Spinal cord (tissue), 9 donors: ENCODE measurements at regions not wholly inside any gene's neighbourhood (a gene's known extent, or its start where the extent isn't known, plus 50 kb on each side); places are given as distances from the start of the nearest gene placed in this dataset.
"Not testable (repeated sequence)": the region's sequence is repeated elsewhere in the genome, so short reads cannot be mapped to it uniquely, and the experiment has no call there.

ENCODE experiments used
- DNase-seq, 6 donors: peaks; one replicate each; pipeline versions ENCODE4 v3.0.0 to v3.0.0-alpha.2; 2013 to 2015; ENCODE audit warnings: low spot score in 6 of 6, low read depth in 4 of 6
- H3K27ac ChIP-seq: one replicate; pipeline ENCODE4 v1.5.1; 2013; ENCODE audit warnings: low read depth, low read length, control low read depth
- H3K27me3 ChIP-seq: one replicate; pipeline ENCODE4 v1.6.1; 2013; ENCODE audit warnings: low read length; ENCODE audit not compliant: control insufficient read depth, insufficient read depth
- H3K36me3 ChIP-seq: one replicate; pipeline ENCODE4 v1.6.1; 2013; ENCODE audit warnings: low read length; ENCODE audit not compliant: control insufficient read depth, insufficient read depth
- H3K4me1 ChIP-seq: one replicate; pipeline ENCODE4 v1.6.1; 2013; ENCODE audit warnings: low read length; ENCODE audit not compliant: control insufficient read depth, insufficient read depth
- H3K4me3 ChIP-seq: one replicate; pipeline ENCODE4 v1.5.1; 2013; ENCODE audit warnings: low read depth, low read length, control low read depth
- H3K9me3 ChIP-seq: one replicate; pipeline ENCODE4 v1.6.1; 2013; ENCODE audit warnings: low read length; ENCODE audit not compliant: control insufficient read depth, insufficient read depth
- WGBS: methylation state at CpG from one replicate; pipeline ENCODE4 v1.1.5; 2013; ENCODE audit warnings: missing lambda C conversion rate; ENCODE audit not compliant: insufficient coverage; 5-methylcytosine and 5-hydroxymethylcytosine counted together
- donor health status: healthy.

DNA sequence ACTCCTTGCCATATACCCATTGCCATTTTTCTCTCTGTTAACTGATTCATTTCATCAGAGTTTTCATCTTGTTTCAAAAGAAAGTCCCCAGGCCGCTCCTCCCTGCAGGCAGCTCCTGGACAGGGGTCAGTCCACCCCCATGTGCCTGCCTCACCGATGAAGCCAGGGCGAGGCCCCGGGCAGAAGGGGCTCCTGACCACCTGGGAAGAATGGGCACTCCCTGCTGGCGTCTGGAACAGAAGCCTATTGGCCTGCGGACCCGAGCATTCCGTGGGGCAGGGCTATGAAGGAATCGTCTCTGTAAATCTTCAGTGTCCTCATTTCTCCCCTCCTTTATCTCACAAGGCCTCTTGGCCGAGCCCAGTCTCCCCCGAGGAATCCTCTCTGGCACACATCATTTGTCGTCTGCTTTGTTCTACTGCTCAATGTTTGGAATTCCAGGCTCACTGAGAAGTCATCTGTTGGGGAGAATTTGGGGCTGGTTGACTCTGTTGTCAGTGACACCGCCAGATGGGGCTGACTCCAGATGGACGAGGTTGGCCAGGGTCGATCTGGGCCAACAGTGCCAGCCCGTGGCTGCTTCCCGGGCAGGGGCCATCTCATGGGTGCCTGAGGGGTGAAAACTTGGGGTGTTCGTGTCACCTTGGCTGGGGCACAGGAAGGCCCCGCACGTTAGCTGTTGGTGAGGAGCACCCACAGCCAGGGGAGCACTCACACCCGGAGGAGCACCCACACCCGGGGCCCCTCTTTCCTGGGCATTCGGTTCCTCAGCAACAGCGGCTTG, 183.9 kb downstream of the BANP start:
- not testable (repeated sequence) for DNase-seq, H3K4me1 ChIP-seq, H3K36me3 ChIP-seq, H3K9me3 ChIP-seq, H3K27ac ChIP-seq, H3K4me3 ChIP-seq, H3K27me3 ChIP-seq
- 67% methylated on average over 15 of the region's 24 CpGs for whole genome bisulfite sequencing

DNA sequence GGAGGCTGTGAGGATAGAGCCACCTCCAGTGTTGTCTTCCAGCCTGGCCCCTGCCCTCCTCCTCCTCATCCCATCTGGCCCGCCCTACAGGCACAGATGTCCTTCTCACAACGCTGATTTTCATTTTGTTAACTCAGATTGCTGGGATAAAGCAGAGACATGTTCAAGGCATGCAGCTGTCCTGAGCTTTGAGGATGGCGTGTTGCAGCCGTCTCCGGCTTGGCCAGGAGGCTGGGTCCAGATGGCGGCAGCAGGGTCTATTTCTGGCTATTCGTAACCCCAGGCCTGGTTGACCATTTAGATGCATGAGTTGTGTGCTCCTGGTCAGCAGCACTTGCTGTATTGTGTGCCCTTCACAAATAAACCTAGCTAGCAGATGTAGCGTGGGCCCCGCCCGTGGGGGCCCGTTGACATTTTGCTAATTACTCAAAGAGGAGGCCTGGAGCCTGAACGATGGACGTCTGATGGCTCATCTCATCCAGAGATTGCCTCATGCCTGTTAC, 185.0 kb downstream of the BANP start:
- H3K27me3 ChIP-seq, H3K9me3 ChIP-seq, H3K4me3 ChIP-seq, H3K4me1 ChIP-seq, H3K27ac ChIP-seq, H3K36me3 ChIP-seq: not testable (repeated sequence)
- peak in 2 of 6 donors; percentile 34 to 49 for DNase-seq
- WGBS = 70% methylated on average over 11 of the region's 13 CpGs

DNA sequence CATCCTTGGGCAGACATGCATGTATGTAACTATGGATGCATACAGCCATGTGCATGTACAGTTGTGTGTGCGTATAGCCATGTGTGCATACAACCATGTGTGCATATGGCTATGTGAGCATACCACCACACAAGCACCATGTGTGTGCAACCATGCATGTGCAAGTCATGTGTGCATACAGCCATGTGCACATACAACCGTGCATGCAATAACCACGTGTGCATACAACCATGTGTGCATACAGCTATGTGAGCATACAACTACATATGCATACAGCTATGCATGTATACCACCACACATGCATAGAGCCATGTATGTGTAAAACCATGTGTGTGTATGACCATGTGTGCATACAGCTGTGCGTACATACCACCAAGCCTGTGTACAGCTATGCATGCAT, 185.7 kb downstream of the BANP start:
- not testable (repeated sequence) for H3K27me3 ChIP-seq, H3K36me3 ChIP-seq, H3K4me3 ChIP-seq, H3K27ac ChIP-seq, H3K9me3 ChIP-seq, H3K4me1 ChIP-seq, DNase-seq
- WGBS = 100% methylated on average over 2 of the region's 4 CpGs

DNA sequence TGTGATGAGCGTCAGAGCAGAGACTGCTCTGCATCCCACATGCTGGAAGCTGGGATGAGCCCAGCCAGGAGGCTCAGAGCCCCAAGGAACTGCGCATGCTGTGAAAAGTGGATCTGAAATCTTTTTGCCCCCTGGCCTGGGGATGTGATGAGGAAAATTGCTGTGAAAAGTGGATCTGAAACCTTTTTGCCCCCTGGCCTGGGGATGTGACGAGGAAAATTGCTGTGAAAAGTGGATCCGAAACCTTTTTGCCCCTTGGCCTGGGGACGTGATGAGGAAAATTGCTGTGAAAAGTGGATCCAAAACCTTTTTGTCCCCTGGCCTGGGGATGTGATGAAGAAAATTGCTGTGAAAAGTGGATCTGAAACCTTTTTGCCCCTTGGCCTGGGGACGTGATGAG, 187.9 kb downstream of the BANP start:
- not testable (repeated sequence) for H3K4me1 ChIP-seq, H3K27me3 ChIP-seq, H3K4me3 ChIP-seq, DNase-seq, H3K36me3 ChIP-seq, H3K9me3 ChIP-seq, H3K27ac ChIP-seq
- WGBS = 0% methylated on average over 1 of the region's 6 CpGs

DNA sequence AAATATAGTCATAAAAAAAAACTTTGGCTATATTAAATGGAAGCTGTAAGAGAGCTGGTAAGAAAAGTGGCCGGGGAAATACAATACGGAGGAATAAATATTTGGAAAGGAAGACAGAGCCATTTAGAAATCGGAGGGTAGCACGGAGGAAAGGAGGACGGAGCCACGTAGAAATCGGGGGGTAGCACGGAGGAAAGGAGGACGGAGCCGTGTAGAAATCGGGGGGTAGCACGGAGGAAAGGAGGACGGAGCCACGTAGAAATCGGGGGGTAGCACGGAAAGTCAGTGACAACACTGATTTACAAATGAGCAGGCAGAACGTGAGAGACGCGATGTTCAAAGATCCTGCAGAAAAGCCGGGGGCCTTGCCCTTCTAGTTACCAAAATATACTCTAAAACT, 189.0 kb downstream of the BANP start:
- WGBS = 94% methylated on average over 15 of the region's 20 CpGs
- DNase-seq, H3K9me3 ChIP-seq, H3K27me3 ChIP-seq, H3K27ac ChIP-seq, H3K4me3 ChIP-seq, H3K36me3 ChIP-seq: not testable (repeated sequence)
- peaks cover 11% of the 10 kb centered on the region for H3K4me1 ChIP-seq

DNA sequence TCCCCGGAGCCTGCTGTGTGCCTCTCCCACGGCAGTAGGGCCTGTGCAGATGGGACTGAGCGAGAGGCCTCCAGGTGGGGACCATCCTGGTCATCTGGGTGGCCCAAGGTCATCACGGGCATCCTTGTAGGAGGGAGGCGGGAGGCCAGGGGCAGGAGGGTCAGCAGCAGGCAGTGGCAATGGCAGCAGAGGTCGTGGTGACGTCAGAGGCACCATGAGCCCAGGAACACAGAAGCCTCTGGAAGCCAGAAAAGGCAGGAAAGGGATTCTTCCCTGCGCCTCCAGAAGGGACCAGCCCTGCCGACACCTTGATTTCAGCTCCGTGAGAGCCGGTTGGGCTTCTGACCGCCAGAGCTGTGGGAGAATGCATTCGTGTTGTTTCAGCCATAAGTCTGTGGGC, 190.3 kb downstream of the BANP start:
- Histone ChIP-seq H3K4me3 (no peak overlapping the region), H3K4me1 (peaks cover 11% of the 10 kb centered on the region), H3K27me3 (no peaks in the 10 kb centered on the region), H3K9me3 (no peaks in the 10 kb centered on the region), H3K27ac (no peak overlapping the region), H3K36me3 (no peaks in the 10 kb centered on the region)
- WGBS = 85% methylated on average over 10 of the region's 13 CpGs
- DNase-seq = no peak

DNA sequence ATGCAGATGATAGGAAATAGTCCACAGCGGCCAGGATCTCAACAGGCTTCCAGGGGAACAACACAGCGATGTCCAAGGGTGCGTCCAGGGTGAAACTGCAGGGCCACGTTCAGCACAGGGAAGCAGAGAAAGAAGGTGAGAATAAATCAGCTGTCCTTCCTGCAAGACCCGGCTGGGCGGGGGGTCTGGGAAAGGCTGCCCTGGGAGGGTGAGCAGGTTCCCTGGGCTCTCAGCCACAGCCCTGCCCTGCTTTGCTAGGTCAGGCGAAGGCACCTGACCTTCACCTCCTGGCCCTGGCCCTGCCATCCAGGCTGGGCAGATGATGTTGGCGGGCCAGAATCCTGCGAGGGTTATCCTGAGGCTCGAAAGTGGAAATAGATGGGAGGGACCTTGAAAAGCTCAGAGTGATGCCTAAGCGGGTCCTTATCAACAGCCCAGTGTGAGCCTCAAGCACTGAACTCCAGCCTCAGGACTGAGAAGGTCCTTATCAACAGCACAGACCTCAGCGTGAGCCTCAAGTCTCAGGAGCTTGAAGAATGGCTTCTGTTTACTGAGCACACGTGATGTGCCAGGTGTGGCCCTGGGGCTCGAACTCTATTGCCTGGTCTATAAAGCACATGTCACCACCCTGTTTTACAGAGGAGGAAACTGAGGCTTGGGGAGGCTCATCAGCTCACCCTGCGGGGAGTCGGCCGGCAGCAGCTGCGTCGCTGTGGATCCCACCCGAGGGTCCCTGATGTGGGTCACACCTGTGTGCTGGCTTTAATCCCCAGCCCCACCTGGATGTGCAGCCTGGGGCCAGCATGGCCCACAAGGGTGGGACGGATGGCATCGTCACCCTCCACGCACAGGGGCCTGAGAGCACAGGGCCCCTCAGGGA, 191.1 kb downstream of the BANP start:
- WGBS = 93% methylated on average over 17 of the region's 23 CpGs
- not testable (repeated sequence) for H3K27ac ChIP-seq, H3K9me3 ChIP-seq, H3K36me3 ChIP-seq, H3K27me3 ChIP-seq, H3K4me3 ChIP-seq, DNase-seq
- H3K4me1 ChIP-seq = peaks cover 11% of the 10 kb centered on the region

DNA sequence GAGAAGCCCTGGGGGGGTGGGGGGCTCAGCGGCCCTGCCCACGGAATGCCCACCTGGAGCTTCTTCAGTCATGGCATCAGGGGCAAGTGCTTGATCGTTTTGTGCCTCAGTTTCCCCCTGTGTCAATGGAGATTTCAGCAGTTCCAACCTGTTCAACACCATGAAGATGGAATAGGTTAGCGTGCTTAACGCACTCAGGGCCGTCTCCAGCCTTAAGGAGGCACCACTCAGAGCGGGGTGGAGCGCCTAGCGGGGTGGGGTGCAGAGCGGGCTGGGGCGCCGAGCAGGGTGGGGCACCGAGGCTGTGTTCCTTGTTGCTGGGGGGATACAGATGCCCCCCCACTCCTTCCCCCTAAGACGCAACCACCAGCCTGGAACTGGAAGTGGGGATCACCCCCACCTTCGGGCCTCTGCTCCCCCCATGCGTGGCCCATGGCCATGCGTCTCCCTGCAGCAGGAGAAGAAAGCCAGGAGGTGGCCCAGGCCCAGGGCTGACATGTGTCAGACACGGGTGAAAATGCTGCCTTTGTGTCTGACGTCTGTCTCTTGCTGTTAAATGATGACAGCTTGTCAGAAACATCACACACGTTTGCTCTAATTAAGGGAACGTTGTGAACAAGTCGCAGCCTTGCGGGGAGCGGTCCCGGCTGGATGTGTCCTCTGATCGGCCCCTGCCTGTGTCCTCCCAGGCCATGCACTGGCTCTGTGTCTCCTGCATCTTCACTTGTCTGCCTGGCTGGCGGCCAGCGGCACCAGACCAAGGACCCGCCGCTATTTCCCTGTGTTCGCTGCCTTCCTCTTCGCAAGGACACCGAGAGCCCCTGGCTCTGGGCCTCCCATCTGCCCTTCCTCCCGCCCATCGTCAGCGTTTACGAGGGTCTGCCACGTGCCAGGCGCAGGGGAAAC, 192.1 kb downstream of the BANP start:
- WGBS = 59% methylated on average over 17 of the region's 39 CpGs
- not testable (repeated sequence) for H3K27me3 ChIP-seq, H3K4me3 ChIP-seq, H3K9me3 ChIP-seq, H3K36me3 ChIP-seq, H3K27ac ChIP-seq
- DNase-seq = peak in 1 of 6 donors; percentile 73
- peaks cover 11% of the 10 kb centered on the region for H3K4me1 ChIP-seq

DNA sequence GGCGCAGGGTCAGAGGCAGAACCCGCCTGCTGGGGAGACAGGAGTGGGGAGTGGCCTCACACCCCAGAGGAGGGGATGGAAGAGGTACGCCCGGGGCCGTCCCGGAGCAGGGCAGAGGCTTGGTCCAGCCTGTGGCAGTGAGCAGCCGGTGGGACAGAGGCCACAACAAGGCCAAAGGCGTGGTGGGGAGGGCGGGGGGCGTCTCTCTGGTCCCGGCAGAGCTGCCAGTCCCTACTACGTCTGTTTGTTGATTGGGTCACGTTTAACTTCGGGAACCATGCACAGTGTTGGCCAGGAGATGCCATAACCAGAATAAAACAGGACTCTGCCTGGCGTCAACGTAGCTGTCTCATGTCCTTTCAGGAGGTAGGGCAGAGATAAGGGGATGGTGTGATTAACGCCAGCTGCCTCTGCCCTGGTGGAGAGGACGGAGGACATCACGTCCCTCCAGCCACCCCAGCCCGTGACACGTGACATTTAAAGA, 192.8 kb downstream of the BANP start:
- Histone ChIP-seq H3K27me3 (no peaks in the 10 kb centered on the region), H3K4me3 (no peak overlapping the region), H3K36me3 (no peaks in the 10 kb centered on the region), H3K9me3 (no peaks in the 10 kb centered on the region), H3K27ac (no peak overlapping the region), H3K4me1 (peaks cover 11% of the 10 kb centered on the region)
- WGBS = 60% methylated on average over 14 of the region's 21 CpGs
- DNase-seq = no peak
